ENCODE measurements at regions not wholly inside any gene's neighbourhood (a gene's known extent, or its start where the extent isn't known, plus 50 kb on each side); places are given as distances from the start of the nearest gene placed in this dataset.

DNA sequence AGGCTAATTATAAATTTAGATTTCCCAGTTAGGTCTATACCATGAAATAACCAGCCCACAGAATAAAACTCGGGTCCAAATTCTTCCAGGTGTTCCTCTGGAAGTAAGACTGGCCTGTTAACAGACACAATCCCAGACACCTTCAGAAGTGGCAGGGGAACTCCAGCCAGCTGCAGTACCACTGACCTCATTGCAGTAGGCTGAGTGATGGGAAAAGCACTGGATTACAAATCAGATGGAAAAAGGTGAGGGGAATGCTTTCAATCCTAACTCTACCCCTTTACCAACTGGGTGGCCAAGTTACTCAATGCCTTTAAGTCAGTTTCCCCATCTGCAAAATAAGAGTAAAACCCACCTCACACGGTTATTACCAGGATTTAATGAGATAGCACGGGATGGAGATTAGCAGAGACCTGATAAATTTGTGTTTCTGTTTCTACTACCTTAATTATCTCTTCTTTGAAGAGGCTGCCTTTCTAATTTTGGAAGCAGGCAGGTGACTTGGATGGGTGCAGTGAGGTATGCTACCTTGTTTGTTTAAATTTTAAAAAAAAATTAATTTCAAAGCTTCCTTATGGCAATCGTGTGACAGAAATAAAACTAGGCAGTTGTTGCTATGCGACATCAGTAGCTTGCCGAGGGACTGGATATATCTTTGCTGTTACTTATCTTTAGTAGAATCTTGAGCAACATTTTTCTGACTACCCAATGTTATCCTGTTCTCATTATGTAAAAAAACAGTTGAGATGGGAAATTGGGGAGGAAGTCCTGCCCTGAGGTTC lies 167.3 kb upstream of the GRIN2B start:
- DNase-seq (ENCODE audit: extremely low read depth, low read depth, low spot score): no peak

DNA sequence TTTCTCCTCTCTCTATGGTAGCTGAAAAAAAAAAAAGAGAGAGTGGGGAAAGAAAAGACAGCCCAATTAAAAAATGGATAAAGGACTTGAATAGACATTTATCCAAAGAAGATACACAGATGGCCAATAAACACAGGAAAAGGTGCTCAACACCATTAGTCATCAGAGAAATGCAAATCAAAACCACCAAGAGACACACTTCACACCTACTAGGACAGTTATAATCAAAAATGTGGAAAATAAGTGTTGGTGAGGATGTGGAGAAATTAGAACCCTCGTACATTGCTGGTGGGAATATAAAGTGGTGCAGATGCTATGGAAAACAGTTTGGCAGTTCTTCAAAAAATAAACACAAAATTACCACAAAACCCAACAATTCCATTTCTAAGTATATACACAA lies 172.4 kb upstream of the GRIN2B start:
- no peak for DNase-seq (ENCODE audit: extremely low read depth, low read depth, low spot score)

DNA sequence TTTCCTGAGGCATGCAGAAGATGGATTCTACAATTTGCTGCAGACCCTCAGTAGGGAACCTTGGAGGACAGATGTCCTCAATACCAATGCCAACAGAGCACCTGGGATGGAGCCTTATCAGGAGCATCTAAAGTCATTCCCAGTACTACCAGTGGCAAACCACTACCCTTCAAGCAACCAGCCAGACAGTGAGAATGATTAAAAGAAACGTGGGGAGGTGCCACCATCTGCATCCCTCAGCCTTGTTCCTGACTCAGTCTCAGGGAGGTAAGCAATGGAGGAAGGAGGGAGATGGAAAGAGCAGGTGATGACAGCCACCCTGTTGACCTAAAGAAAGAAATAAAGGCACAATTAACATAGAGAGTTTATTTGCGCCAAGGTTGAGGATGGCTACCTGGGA lies 175.2 kb upstream of the GRIN2B start:
- DNase-seq (ENCODE audit: extremely low read depth, low read depth, low spot score): no peak

DNA sequence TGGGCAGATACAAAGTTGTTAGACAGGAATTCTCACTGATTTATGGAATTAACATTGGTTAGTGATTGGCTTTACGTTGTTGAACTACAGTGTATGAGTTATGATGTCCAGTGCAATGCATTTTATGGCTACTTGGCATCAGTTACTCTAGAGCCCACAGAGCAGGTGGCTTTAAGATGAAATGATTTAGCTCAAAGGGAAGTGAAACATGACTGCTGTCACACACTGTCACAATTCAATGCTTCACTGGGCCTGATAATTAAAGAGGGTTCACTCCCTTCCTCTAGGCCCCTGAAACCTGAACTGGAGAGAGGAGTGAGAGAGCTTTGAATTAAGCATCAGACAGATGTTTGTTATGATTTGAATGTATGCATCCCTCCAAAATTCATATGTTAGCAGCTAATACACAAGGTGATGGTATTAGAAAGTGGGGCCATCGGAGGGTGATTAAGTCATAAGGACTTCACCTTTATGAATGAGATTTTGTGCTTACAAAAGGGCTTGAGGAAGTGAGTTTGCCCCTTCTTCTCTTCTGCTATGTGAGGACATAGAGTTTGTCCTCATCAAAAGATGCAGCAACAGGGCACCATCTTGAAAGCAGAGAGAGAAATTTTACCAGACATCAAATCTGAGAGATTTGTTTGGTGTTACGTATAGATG lies 175.8 kb upstream of the GRIN2B start:
- no peak for DNase-seq (ENCODE audit: extremely low read depth, low read depth, low spot score)

DNA sequence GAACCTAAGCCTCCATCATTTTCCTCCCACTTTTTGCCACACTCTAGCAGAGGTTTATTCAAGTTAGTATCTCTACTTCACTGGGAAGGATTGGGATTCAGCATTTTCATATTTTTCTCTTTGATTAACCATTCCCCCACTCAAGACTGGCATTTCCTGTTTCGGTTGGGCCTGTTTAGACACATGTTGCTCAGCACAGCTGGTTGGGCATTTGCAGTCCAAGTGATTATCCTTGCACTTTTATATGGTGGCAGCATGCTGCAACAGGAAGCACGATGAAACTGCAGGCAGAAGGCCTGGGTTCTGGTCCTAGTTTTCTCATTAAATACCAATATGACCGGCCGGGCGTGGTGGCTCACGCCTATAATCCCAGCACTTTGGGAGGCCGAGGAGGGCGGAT lies 182.9 kb upstream of the GRIN2B start:
- DNase-seq (ENCODE audit: extremely low read depth, low read depth, low spot score): no peak

DNA sequence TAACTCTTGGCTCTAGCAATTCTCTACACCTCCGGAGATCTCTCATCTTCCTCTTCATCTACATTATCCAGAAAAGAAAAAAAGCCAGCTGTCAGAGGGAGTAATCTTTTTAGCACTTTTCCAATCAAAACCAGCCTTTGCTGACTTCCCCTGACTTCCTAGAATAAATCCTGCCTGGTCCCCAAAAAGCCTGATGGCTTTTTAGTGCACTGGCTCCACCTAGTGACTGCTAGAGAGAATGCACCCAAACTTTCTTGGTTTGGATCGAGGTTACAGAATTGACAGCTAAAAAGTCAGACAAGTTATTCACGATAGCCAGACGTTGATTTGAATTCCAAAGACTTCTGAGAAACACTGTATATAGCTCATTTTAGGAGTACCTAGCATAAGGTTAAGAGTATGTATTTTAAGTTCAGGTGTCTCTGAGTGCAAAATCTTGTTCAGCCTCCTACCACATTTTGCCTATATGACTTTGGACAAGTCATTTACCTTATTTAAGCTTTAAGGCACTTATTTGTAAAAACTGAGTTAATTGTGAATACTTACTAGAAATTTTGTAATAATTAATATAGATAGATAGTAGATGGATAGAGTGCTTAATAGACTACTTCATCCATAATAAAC lies 185.7 kb upstream of the GRIN2B start:
- DNase-seq (ENCODE audit: extremely low read depth, low read depth, low spot score): peak; percentile 42

DNA sequence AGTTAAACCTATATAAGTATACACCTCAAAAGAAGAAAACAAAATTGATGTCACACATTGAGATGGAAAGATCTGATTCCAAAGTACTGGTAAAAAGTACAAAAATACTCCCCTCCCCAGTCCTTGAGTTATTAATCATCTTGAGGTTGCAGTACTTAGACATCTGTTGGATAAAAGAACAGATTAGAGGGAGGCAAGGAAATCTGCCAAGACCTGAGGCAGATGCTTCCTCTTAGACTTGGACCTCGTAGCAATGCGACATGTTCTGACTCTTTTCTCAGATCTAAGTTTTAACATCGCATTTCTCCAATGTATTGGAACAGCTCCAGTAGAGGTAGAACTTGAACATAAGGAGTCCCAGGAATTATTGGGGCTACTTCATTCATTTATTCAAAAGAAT lies 187.9 kb upstream of the GRIN2B start:
- DNase-seq (ENCODE audit: extremely low read depth, low read depth, low spot score): no peak

DNA sequence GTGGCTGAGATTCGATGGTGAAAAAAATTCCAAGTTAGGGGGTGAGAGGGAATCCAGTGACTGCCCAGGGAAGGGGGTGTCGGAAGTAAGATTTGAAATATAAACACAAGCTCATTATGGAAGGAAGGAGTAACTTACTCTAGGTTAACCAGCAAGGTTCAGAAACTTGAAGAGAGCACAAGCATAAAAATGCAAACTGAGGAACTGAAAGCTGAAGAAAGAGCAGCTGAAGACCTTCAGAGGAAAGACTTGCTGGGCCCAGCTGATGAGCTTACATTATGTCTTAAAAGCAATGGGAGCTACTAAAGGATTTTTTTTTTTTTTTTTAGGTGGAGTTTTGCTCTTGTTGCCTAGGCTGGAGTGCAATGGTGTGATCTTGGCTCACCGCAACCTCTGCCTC lies 189.7 kb upstream of the GRIN2B start:
- no peak for DNase-seq (ENCODE audit: extremely low read depth, low read depth, low spot score)

DNA sequence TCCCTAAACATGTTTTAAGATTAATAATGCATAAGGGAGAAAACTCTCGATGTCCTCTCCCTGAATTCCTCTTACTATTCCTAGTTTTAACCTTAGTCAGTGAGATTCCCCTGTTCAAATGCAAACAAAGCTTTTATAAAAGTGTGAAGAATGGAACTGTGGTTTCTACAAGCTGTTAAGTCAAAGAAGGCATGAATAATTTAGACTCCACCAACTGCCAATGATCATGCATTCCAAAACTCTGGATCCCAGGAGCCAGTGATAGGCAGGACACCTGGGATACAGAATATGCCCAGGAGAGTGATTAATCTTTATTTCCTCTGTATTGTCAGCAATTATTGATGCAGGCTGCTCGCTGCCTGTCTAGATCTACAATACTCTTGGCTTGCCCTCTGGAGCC lies 190.3 kb upstream of the ATF7IP start:
- DNase-seq (ENCODE audit: extremely low read depth, low read depth, low spot score): no peak

DNA sequence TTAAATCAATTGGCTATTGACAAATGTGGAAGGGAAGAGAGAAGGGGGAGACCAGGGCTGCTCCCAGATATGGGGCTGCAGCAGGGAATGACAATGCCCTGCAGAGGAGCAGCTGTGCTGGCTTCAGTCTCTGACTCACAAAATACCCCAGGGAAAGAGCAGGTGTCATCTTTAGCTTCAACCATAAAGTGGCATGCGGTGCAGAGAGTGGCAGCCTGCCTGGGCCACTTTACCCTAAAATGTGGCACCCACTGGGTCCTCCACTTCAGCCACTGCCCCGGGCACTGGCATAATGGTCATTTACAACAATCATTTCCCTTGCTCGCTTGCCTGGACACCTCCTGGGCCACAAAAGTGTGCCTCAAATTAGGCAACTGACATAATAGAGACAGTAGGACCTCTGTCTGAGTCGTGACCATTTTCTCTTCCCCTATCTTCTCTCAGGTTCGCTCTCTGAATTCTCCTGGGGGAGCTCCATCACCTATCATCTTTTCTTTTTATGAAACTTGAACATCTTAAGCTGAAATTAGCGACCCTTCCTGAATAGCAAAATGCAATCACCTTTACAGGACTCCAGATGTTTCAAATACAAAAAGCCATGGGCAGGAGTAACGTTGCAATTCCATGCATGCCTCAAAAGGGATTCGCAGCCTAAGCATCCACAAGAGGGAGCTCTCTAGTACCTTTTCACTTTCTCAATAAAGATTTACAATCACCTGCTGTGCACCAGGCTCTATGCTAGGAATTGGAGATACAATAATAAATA lies 179.9 kb upstream of the ATF7IP start:
- peak; percentile 23 for DNase-seq (ENCODE audit: extremely low read depth, low read depth, low spot score)

DNA sequence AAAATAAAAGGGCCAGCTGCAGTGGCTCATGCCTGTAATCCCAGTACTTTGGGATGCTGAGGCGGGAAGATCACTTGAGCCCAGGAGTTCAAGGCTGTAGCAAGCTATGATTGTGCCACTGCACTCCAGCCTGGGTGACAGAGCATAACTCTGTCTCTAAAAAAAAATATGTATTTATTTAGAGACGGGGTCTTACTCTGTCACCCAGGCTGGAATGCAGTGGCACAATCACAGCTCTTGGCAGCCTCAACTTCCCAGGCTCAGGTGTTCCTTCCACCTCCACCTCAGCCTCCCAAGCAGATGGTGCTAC lies 179.3 kb upstream of the ATF7IP start:
- no peak for DNase-seq (ENCODE audit: extremely low read depth, low read depth, low spot score)

DNA sequence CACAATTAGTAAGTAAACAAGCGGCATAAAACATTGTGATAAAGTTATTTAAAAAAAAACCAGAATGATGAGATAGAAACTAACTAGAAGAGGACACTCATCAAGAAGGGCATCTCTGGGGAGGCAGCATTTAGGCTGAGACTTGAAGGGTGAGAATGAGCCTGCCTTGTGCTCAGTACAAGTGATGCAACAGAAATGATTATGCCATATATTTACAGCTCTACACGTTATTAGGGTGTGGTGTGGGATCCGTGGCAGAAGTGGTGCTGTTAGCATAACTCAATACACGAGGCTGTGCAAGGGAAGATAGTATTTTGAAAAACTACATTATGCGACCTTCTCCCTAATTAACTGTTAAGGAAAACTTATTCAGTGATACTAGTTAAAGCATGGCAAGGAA lies 178.5 kb upstream of the ATF7IP start:
- no peak for DNase-seq (ENCODE audit: extremely low read depth, low read depth, low spot score)

DNA sequence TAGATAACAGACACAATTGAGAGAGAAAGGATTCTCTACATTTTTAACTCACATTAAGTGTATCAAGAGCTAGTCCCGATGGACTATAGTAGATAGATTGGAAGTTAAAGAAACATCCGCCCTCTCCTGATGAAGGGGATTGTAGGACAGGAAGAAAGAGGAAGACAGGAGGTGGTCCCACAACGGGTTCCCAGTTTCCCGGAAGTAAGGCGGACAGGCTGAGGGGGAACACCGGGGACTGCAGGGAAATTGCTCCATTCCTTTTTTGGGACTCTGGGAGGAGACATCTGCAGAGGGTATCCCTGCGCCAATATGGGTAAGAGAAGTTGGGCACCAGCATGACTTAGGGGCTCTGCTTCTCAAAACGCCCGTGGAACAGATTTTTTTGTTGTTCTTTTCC lies 177.5 kb upstream of the ATF7IP start:
- no peak for DNase-seq (ENCODE audit: extremely low read depth, low read depth, low spot score)

DNA sequence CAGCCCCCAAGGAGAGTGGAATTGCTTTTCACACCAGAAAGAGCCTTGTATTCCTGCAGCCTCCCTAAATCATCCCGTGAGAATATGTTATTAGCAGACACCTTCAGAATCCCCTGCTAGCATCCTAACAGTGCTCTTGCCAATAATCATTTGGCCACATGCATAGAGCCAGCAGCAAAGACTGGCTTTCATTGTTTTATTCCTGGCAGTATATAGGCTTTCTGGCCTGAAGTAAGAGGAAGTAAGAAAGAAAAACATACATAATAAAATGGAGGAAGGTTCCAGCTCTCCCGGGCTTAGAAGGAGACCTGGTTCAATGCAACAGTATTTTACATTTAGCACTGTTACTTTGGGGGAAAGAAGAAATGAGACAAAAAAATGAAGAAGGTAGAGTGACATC lies 176.7 kb upstream of the ATF7IP start:
- no peak for DNase-seq (ENCODE audit: extremely low read depth, low read depth, low spot score)

DNA sequence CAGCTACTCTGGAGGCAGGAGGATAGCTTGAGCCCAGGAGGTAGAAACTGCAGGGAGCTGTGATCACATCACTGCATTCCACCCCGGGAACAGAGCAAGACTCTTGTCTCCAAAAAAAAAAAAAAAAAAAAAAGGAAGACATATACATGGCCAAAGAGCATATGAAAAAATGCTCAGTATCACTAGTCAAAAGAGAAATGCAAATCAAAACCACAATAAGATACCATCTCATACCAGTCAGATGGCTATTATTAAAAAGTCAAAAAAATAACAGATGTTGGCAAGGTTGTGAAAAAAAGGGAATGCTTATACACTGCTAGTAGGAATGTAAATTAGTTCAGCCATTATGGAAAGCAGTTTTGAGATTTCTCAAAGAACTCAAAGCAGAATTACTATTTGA lies 174.8 kb upstream of the ATF7IP start:
- DNase-seq (ENCODE audit: extremely low read depth, low read depth, low spot score): no peak

DNA sequence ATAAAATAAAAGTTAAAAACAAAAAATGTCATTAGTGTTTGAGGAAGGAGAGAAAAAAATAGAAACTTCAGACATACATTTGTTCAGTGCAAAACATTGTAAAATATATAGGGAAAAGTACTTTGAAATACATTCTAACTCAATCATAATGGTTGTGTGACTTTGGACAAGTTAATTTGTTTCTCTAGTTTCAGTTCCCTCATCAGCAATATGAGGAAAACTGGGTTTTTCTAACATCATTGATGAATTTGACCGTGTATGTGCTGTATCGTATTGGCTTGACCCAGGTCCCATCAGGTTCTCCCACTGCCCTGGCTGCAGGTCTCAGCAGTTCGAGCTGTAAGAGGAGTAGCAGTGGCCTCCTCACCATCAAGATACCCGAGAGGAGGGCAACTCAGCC lies 173.9 kb upstream of the ATF7IP start:
- no peak for DNase-seq (ENCODE audit: extremely low read depth, low read depth, low spot score)

DNA sequence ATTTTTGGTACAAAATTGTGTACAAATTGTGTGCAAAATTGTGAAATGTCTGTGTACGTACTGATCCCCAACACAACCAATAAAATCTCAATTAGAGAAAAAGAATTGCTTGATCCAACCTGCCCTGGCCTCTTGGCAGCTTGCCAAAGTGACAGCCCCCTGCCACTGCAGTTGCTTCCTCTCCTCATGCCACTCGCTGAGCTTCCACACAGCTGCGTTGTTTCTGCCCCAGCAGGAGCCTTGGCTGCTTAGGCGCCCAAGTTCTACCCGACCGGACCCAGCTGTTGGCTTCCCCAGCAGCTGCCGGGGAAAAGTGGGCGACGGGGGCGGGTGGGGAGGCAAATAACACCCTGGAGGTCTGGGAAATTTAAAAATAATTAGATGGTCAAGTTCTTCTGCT lies 171.8 kb upstream of the ATF7IP start:
- DNase-seq (ENCODE audit: extremely low read depth, low read depth, low spot score): no peak

DNA sequence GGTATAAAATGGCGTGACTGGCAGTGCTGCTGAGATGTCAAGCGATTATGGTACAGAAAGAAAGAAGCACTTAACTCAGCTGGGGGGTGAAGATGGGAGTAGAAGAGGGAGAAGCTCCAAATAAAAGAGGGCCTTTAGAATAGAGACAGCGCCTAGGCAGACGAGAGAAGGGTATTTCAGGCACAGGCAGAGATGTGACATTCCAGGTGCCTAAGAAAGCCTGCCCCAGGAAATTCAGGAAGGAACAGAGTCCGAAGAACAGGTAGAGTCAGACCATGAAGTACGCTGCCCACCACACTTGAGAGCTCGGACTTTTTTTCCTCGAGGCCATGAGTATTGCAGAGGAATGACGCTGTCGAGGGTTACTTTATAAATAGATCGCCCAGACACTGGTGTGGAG lies 170.9 kb upstream of the ATF7IP start:
- DNase-seq (ENCODE audit: extremely low read depth, low read depth, low spot score): no peak

DNA sequence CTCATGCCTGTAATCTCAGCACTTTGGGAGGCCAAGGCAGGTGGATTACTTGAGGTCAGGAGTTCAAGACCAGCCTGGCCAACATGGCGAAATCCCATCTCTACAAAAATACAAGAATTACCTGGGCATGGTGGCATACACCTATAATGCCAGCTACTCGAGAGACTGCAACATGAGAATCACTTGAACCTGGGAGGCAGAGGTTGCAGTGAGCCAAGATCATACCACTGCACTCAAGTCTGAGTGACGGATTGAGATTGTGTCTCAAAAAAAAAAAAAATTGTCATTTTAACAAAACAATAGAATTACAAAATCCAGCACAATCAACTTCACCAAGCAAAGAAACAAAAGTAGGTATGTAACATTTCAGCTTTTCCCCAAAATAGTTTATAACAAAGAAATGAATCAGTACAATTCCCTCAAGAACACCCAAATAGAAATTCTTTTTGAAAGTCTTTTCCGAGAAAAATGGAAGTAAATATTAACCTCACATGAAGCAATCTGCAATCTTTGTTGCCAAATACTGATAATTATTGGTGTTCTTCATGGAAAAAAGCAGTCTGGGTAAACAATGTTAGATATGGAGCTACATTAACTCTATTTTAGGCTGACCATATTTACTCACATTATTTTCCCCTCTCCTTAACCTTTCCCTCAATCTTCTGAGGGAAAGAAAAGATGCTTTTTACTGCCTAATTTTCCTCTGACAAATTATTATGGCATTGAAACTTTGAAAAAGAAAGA lies 165.9 kb upstream of the ATF7IP start:
- no peak for DNase-seq (ENCODE audit: extremely low read depth, low read depth, low spot score)

DNA sequence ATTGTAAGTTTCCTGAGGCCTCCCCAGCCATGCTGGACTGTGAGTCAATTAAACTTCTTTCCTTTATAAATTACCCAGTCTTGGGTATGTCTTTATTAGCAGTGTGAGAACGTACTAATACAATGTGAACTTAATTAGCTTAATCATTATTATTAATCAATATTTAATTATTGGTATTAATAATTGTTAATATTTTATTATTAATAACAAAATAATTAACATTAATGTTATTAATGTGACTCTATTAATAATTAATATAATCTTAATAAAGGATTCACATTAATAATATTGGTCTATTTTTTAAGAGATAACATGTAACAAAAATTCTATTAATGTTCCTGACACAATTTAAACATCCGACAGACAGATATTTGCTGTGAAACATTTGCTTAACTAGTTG lies 164.9 kb upstream of the ATF7IP start:
- DNase-seq (ENCODE audit: extremely low read depth, low read depth, low spot score): no peak

DNA sequence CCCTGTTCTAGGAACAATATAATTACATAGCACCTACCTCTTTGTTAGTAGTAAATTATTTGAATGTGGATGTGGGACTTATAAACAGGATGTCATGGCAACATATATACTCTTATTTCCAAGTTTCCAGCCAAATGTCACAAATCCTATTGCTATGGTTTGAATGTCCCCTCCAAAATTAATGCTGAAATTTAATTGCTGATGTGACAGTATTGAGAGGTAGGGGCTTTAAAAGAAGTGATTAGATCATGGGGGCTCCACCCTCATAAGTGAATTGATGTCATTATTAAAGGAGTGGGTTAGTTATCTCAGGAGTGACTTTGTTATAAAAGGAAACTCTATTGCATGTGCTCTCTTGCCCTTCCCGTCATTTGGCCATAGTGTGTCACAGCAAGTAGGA lies 164.2 kb upstream of the ATF7IP start:
- no peak for DNase-seq (ENCODE audit: extremely low read depth, low read depth, low spot score)

Data from glomerular endothelial cell (primary cell).